Activated naive CD4-positive, alpha-beta T cell treated with anti-CD3 and anti-CD28 coated beads, Interleukin-2, amount 50 U/mL, for 24 hours (primary cell): ENCODE measurements at regions not wholly inside any gene's neighbourhood (a gene's known extent, or its start where the extent isn't known, plus 50 kb on each side); places are given as distances from the start of the nearest gene placed in this dataset.

Experiments used
- H3K27ac Mint-ChIP-seq: one replicate; pipeline ENCODE4 v1.8.0; 2021; ENCODE audit warnings: mild to moderate bottlenecking, mixed read lengths
- H3K27me3 Mint-ChIP-seq: one replicate; pipeline ENCODE4 v1.8.0; 2021; ENCODE audit warnings: mixed read lengths
- H3K36me3 Mint-ChIP-seq: one replicate; pipeline ENCODE4 v1.8.0; 2021; ENCODE audit warnings: mixed read lengths
- H3K4me1 Mint-ChIP-seq: one replicate; pipeline ENCODE4 v1.8.0; 2021; ENCODE audit warnings: mixed read lengths
- H3K4me3 Mint-ChIP-seq: one replicate; pipeline ENCODE4 v1.8.0; 2021; ENCODE audit warnings: mild to moderate bottlenecking, mixed read lengths
- H3K9me3 Mint-ChIP-seq: one replicate; pipeline ENCODE4 v1.8.0; 2021; ENCODE audit warnings: mixed read lengths

DNA sequence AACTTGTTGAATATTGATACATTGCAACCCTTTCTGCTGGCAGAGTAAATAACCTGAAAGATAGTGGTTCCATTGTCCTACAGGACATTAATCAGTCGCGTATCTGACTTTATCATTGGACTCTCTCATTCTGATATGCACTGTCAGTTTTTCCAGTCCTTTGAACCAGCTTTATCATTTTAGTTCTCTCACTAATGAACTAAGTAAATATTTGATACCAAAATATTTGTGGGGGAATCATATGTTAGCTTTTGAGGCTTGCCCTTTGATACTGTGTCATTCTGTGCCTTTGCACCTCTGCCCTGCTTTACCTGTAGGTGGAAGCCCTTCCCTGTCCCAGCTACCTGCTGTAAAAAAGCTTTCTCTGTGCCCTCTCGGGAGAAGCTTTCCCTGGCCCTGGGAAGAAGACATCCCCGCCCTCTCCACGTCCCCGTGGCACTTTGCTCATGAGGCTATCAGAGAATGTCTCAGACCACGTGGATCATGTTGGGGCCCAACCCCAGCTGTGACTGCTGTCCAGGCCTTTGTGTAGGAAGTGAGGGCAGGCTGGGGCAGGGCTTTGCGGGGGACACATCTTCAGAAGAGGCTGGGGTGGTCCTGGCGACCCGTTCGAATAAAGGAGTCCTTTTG, 117.8 kb upstream of the NXT1 start:
- H3K27ac Mint-ChIP-seq, result no peak overlapping the region
- no peak overlapping the region for H3K4me3 Mint-ChIP-seq
- no peaks in the 10 kb centered on the region for H3K4me1 Mint-ChIP-seq
- no peaks in the 10 kb centered on the region for H3K36me3 Mint-ChIP-seq
- H3K27me3 Mint-ChIP-seq, result peaks cover 3% of the 10 kb centered on the region
- H3K9me3 Mint-ChIP-seq, result peaks cover 8% of the 10 kb centered on the region

- H3K4me1 Mint-ChIP-seq, result no peaks in the 10 kb centered on the region
- H3K27ac Mint-ChIP-seq, result no peak overlapping the region
- no peaks in the 10 kb centered on the region for H3K36me3 Mint-ChIP-seq
Measured at GRCh38 chr20:23232219-23232581, 118.4 kb upstream of the NXT1 start.

DNA sequence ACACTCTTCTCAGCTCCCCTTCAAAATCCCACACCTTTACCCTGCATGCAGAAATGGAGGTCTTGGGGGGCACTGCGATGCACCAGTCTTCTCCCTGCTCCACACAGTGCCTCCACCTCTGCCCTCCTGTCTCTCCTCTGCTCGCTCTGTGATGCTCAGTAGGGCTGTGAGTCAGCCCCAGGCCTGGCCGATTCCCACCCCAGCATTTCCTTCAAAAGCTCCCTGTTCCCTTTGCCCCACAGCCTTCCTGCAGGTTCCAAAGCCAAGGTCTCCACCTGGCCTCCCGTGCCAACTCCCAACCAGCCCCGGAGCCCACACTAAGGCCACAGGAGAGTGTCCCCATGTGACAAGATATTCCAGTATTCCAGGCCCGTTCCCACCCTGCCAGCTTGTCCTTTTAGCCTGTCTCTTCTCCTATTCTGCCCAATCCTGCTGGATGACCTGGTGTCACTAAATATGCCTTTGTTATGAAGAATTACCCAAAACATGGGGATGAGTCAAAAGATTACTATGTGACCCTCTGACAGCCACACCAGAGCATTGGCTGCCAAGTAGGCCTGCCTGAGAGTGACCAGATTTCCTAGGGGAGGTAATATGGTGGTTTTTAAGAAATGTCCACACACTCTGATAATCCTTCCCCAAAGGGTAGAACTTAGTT, 118.9 kb upstream of the NXT1 start:
- no peaks in the 10 kb centered on the region for H3K4me1 Mint-ChIP-seq
- H3K9me3 Mint-ChIP-seq, result peaks cover 8% of the 10 kb centered on the region
- H3K27me3 Mint-ChIP-seq, result peaks cover 3% of the 10 kb centered on the region
- H3K36me3 Mint-ChIP-seq, result no peaks in the 10 kb centered on the region
- H3K4me3 Mint-ChIP-seq, result no peak overlapping the region
- H3K27ac Mint-ChIP-seq, result no peak overlapping the region

More at GRCh38 chr20:23232219-23232581, 118.4 kb upstream of the NXT1 start:
- H3K27me3 Mint-ChIP-seq, result peaks cover 3% of the 10 kb centered on the region
- H3K4me3 Mint-ChIP-seq, result no peak overlapping the region
- H3K9me3 Mint-ChIP-seq, result peaks cover 8% of the 10 kb centered on the region

DNA sequence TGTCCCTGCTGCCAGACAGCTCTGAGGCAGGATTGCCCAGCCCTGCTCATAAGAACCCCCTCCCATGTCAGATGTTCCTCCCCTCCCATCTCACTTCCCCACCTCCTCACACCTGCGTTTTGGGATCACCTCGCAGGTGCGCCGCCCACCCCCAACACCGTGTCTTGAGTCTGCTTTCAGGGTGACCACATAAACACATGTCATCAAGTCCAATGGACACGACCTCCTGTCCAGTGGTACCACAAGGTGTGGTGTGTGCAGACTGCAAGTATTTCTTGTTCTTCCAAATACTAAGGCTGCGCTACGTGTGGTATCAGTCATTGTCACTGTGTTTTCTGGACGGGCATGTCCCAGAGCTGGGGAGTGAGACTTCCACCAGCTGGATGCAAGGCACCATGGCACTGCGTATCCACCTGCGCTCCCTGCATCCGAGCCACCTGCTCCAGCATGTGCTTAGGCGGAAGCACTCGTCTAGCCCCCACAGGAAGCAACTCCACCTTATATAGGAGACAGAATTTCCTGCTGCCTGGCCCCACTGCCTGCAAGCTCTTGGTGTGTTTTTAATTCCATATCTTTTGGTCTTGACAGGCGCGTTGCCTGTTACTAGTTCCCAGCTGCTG, 119.7 kb upstream of the NXT1 start:
- Mint-ChIP-seq H3K27me3 (peaks cover 4% of the 10 kb centered on the region), H3K27ac (no peak overlapping the region), H3K4me3 (no peak overlapping the region), H3K4me1 (no peaks in the 10 kb centered on the region), H3K9me3 (peaks cover 8% of the 10 kb centered on the region), H3K36me3 (no peaks in the 10 kb centered on the region)

DNA sequence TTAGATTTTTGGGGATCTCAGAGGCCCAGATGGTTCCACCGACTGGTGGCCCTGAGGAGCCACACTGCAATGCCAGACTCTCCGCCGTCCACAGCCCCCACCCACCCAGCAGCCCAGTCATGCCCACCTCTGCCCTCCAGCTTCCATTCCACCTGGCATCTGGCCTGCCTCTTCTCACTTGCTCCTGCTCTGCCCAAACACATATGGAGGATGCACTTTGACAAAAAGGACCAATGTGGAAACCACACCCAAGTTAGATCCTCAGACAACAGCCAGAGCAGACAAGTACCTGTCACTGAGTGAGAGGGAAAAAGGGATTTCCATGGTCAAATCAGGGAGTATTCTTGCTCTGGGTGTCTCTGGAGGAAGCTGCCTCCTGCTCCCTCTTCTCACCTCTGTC, 120.6 kb upstream of the NXT1 start:
- Mint-ChIP-seq H3K4me1 (no peaks in the 10 kb centered on the region), H3K27ac (no peak overlapping the region), H3K27me3 (peaks cover 7% of the 10 kb centered on the region), H3K9me3 (peaks cover 8% of the 10 kb centered on the region), H3K36me3 (no peaks in the 10 kb centered on the region), H3K4me3 (no peak overlapping the region)

DNA sequence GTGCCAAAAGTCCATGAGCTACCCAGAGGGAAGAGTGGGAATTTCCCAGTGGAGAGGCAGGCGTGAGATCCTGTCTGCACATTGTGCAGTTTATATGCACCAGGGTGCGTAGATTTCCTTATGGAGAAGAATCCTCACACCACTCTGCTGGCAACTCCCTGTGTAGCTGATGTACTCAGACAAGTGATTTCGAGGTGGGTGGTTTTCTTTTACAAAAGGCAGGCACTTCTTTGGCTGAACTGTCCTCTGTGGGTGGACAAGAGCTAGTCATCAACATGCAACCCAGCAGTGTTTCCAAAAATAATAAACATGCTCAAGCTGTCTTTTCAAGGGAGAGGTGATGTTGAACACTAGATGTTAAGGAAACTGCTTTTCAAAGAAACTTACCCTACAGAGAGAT, 121.7 kb upstream of the NXT1 start:
- Mint-ChIP-seq H3K4me1 (no peaks in the 10 kb centered on the region), H3K9me3 (peaks cover 8% of the 10 kb centered on the region), H3K27me3 (peaks cover 7% of the 10 kb centered on the region), H3K36me3 (no peaks in the 10 kb centered on the region), H3K4me3 (no peak overlapping the region), H3K27ac (no peak overlapping the region)

- peaks cover 5% of the 10 kb centered on the region for H3K9me3 Mint-ChIP-seq
- H3K27ac Mint-ChIP-seq, result no peak overlapping the region
- H3K4me3 Mint-ChIP-seq, result no peak overlapping the region
- H3K36me3 Mint-ChIP-seq, result no peaks in the 10 kb centered on the region
- peaks cover 7% of the 10 kb centered on the region for H3K27me3 Mint-ChIP-seq
- no peaks in the 10 kb centered on the region for H3K4me1 Mint-ChIP-seq
Measured at GRCh38 chr20:23227976-23228375, 122.6 kb upstream of the NXT1 start.

- peaks cover 7% of the 10 kb centered on the region for H3K27me3 Mint-ChIP-seq
- H3K9me3 Mint-ChIP-seq, result no peaks in the 10 kb centered on the region
- H3K4me1 Mint-ChIP-seq, result no peaks in the 10 kb centered on the region
- H3K27ac Mint-ChIP-seq, result no peak overlapping the region
- no peaks in the 10 kb centered on the region for H3K36me3 Mint-ChIP-seq
- no peak overlapping the region for H3K4me3 Mint-ChIP-seq
Measured at GRCh38 chr20:23227274-23227673, 123.3 kb upstream of the NXT1 start.

DNA sequence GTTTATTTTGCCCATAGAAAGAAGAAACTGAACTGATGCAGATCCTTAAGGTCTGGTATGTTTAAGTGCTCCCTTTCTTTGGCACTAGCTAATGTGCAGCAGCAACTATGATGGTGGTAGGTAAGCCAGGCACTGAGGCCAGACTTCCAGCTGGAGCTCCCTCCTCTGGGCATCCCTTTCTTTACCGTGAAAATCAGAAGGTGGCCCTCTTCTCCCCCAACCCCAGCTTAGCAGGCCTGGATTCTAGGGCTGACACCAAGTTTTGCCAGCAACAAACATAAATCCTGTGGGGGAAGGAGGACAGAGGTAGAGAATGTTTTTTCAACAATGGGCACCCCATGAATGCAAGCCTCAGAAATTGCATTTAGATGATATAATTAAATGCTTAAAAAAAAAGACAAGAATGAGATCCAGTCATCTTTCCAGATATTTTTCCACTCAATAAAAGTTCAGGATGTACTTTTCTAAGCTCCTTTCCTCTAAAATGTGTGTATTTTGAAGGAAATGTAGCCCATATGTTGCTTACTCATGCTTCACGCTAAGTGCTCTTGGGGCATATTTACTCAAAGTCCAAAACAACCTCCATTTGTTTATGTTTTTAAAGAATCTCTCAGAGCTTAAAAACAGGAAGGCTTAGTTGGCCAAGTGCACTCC, 123.9 kb upstream of the NXT1 start:
- Mint-ChIP-seq H3K4me3 (no peak overlapping the region), H3K27me3 (peaks cover 7% of the 10 kb centered on the region), H3K36me3 (peaks cover 2% of the 10 kb centered on the region), H3K4me1 (no peaks in the 10 kb centered on the region), H3K9me3 (no peaks in the 10 kb centered on the region), H3K27ac (no peak overlapping the region)

DNA sequence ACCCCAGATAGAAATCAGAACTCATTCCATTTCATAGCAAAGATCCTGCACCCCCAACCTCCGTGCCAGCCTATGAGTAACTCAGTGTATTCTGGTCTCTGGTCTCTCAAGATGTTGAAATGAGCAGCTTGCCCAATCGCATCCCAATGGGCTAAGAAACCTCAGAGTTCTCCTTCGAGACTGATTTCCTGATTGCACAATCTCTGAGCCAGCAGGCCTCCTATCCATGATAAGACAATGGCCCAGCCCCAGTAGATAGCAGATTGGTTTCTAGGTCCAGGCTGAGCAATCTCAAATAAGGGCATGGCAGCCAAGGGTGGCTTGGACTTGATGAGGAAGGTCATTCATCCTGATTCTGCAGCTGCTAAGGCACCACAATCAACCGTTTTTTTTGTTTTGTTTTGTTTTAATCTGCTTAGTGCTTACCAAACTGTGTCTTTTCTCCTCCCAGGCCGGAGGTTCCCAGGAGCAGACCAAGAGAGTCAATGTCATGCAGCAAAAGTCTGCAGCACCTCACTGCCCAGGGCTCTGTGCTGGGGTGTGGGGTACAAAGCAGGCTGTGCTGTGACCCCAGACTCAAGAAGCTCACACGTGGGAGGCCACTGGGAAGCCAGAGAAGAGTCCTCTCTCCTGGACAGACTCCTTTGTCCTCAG, 125.1 kb upstream of the NXT1 start:
- Mint-ChIP-seq H3K27me3 (peaks cover 7% of the 10 kb centered on the region), H3K27ac (no peak overlapping the region), H3K9me3 (no peaks in the 10 kb centered on the region), H3K4me3 (no peak overlapping the region), H3K36me3 (peaks cover 2% of the 10 kb centered on the region), H3K4me1 (no peaks in the 10 kb centered on the region)

DNA sequence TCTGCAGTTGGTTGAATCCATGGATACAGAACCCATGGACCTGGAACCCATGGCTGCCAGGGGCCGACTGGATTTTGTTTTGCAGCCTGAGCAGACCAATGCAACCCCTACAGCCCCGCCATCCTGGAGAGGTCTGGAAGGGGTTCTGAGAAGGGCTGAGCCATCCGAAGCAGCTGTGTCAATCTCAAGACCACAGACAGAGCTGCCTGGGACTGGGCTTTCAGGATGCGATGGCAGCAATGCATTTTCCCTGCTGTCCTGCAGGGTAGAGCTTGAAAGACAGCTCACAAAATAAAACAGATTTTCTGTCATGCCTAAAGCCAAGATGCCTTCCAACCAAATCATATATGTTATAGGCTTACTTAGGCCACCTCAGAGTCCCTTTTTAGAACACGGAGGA, 125.8 kb upstream of the NXT1 start:
- H3K36me3 Mint-ChIP-seq, result peaks cover 2% of the 10 kb centered on the region
- H3K9me3 Mint-ChIP-seq, result peaks cover 5% of the 10 kb centered on the region
- H3K27me3 Mint-ChIP-seq, result peaks cover 7% of the 10 kb centered on the region
- H3K4me3 Mint-ChIP-seq, result no peak overlapping the region
- H3K4me1 Mint-ChIP-seq, result no peaks in the 10 kb centered on the region
- H3K27ac Mint-ChIP-seq, result no peak overlapping the region

GRCh38 chr20:23223908-23224580, 126.5 kb upstream of the NXT1 start:
- Mint-ChIP-seq H3K4me3 (no peak overlapping the region), H3K27ac (no peak overlapping the region), H3K4me1 (no peaks in the 10 kb centered on the region), H3K36me3 (peaks cover 2% of the 10 kb centered on the region), H3K27me3 (peaks cover 7% of the 10 kb centered on the region), H3K9me3 (peaks cover 10% of the 10 kb centered on the region)

DNA sequence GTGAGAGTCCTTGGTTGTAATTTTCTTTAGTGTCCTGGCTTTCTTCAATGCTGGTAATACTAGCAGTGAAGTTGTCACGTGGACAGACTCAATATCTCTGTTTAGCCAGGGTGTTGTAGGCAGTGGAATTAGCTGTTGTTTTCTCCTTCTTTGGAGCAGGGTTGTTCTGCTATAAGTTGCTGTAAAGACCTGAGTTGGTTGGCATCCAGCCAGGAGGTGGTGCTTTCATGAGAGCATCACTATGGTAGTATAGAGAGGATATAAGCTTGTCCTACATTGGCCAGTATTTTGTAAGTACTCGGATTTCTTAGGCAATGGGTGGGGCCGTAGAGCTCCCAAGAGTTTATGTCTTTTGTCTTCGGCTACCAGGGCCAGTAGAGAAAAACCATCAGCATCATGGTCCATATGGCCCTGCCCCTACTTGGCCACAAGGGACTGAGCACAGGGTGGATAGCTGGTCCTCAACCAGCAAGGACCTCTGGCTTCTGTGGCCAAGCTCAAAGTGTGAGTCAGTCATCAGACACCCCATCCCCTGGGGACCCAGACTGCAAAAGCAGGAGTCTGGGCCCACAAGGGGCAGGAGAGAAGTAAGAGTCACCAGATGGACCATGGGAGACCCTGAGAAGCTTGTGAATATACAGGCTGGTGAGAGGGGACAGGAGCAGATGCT, 127.9 kb upstream of the NXT1 start:
- Mint-ChIP-seq H3K9me3 (peaks cover 21% of the 10 kb centered on the region), H3K36me3 (peaks cover 2% of the 10 kb centered on the region), H3K27me3 (peaks cover 5% of the 10 kb centered on the region), H3K4me3 (no peak overlapping the region), H3K27ac (no peak overlapping the region), H3K4me1 (no peaks in the 10 kb centered on the region)

GRCh38 chr20:23217023-23217422, 130.9 kb upstream of the CD93 start:
- no peaks in the 10 kb centered on the region for H3K4me1 Mint-ChIP-seq
- peaks cover 2% of the 10 kb centered on the region for H3K36me3 Mint-ChIP-seq
- no peak overlapping the region for H3K4me3 Mint-ChIP-seq
- H3K27ac Mint-ChIP-seq, result no peak overlapping the region
- peaks cover 3% of the 10 kb centered on the region for H3K27me3 Mint-ChIP-seq
- H3K9me3 Mint-ChIP-seq, result peaks cover 25% of the 10 kb centered on the region
